HG02970 (cell line): ENCODE measurements at regions not wholly inside any gene's neighbourhood (a gene's known extent, or its start where the extent isn't known, plus 50 kb on each side); places are given as distances from the start of the nearest gene placed in this dataset.
"Not testable (repeated sequence)": the region's sequence is repeated elsewhere in the genome, so short reads cannot be mapped to it uniquely, and the experiment has no call there.

Experiments
- ATAC-seq: cut with Tn5 transposase; IDR thresholded peaks from one replicate; pipeline ENCODE4 v1.9.1; 2021; ENCODE audit warnings: mild to moderate bottlenecking, moderate library complexity, moderate number of reproducible peaks; ENCODE audit not compliant: unreplicated experiment, low FRiP score

GRCh38 chr2:190005513-190005912, 57.0 kb downstream of the MSTN start:
- no peak for ATAC-seq

DNA sequence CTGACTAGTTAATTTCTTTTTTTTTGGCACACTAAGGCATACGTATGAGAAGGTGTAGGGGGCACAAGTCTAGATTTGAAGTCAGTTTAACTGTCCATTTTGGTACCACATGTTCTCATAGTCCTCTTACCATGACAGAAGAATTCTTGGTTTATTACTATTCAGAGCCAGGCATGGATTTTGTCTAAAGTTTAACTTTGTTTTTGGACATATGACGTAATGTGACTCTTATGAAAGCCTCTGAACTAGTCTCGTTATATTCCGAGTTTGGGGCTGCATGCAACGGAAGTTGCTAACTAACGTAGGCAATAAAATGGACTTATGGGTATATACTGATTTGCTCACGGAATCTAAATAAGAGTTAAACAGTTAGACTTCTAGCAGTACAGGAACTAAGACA, 62.9 kb downstream of the MSTN start:
- ATAC-seq = no peak

- not testable (repeated sequence) for ATAC-seq
Measured at GRCh38 chr2:189998665-189999064, 63.9 kb downstream of the MSTN start.

DNA sequence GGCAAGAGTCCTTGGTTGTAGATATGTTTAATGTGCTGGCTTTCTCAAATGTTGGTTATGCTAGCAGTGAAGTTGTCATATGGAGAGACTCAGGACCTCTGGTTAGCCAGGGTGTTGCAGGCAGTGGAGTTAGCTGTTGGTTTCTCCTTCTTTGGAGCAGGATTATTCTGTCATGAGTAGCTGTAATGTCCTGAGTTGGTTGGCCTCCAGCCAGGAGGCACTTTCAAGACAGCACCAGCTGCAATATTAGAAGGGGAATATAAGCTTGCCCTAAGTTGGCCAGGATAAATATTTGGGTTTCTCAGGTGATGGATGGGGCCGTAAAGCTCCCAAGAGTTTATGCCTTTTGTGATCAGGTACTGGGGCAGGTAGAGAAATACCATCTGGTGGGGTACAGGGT, 65.5 kb downstream of the MSTN start:
- no peak for ATAC-seq

DNA sequence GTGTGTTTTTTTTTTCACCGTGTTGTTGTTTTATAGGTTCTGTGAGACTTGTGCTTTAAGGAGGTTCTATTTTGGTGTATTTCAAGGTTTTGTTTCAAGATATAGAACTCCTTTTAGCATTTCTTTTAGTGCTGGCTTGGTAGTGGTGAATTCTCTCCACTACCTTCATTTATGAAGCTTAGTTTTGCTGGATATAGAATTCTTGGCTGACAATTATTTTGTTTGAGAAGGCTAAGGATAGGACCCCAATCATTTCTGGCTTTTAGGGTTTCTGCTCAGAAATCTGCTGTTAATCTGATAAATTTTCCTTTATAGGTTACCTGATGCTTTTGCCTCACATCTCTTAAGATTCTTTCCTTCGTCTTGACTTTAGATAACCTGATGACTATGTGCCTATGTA, 66.8 kb downstream of the MSTN start:
- ATAC-seq = no peak

GRCh38 chr2:189982780-189983394, 79.6 kb downstream of the MSTN start:
- no peak for ATAC-seq

GRCh38 chr2:189982087-189982486, 80.4 kb downstream of the MSTN start:
- no peak for ATAC-seq

GRCh38 chr2:189976488-189976887, 86.0 kb downstream of the MSTN start:
- not testable (repeated sequence) for ATAC-seq

- ATAC-seq = no peak
Measured at GRCh38 chr2:189960346-189960745, 102.2 kb downstream of the MSTN start.

DNA sequence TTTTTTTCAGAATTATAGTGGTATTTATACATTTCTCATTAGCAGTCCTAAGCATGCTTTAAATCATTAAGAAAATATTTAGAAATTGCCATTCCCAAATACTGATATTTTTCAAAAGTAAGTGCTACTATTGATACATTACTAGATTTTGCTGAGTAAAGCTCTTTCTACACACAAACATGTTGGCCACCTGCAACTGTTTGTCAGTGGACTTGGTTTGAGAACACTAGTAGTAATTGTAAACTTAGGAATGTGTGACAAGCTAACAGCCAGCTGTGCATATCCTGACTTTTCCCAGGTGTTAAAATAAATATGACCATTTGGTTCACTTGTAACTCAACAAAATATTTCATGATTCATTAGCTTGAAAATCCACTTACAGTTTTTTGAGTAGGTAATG, 103.1 kb downstream of the MSTN start:
- ATAC-seq = no peak

DNA sequence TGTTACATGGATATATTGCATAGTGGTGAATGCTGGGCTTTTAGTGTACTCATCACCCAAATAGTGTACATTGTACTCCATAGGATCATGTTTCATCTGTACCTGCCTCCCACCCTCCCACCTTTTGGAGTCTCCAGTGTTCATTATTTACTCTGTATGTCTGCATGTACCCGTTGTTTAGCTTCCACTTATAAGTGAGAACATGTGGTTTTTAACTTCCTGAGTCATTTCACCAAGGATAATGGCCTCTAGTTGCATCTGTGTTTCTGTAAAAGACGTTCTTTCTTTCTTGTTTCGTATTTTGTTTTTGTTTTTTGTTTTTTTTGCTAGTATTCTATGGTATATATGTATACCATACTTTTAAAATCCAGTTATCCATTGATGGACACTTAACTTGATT, 107.5 kb downstream of the MSTN start:
- ATAC-seq = no peak

GRCh38 chr2:189952536-189953109, 109.9 kb downstream of the MSTN start:
- peak; percentile 81 for ATAC-seq

- ATAC-seq = peak; percentile 2
Measured at GRCh38 chr2:189951791-189952535, 110.6 kb downstream of the MSTN start.

DNA sequence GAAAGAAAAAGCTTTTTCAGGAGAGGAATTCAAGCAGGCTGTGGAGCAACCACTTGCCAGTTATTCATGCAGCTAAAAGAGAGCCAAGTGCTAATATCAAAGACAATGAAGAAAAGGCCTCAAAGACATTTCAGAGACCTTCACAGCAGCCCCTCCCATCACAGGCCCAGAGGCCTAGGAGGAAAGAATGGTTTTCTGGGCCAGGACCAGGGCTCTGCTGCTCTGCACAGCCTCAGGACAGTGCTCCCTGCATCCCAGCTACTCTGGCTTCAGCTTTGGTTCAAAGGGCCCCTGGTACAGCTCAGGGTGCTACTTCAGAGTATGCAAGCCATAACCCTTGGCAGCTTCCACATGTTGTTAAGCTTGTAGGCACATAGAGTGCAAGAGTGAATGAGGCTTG, 119.5 kb downstream of the MSTN start:
- ATAC-seq = no peak

DNA sequence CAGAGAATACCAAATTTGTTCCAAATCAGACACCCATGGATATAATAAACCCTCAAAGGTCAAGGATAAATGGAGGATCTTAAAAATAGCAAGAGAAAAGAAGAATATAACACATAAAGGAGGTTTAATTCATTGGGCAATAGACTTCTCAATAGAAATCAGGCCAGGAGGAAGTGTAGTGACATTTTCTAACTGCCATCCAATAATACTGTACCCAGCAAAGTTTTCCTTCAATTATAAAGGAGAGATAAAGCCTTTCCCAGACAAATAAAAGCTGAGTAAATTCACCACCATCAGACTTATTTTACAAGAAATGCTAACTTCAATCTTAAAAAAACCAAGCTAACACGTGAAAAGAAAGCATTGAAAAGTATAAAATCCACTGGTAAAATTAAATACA, 121.6 kb downstream of the MSTN start:
- no peak for ATAC-seq

DNA sequence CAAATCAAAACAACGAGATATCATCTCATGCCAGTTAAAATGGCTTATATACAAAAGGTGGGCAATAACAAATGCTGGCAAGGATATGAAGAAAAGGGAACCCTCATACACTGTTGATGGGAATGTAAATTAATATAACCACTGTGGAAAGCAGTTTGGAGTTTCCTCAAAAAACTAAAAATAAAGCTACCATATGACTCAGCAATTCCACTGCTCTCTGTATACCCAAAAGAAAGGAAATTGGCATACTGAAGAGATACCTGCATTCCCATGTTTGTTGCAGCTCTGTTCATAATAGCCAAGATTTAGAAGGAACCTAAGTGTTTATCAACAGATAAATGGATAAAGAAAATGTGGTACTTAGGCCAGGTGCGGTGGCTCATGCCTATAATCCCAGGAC, 124.8 kb downstream of the MSTN start:
- no peak for ATAC-seq

GRCh38 chr2:189933911-189934399, 128.6 kb downstream of the MSTN start:
- ATAC-seq = no peak

DNA sequence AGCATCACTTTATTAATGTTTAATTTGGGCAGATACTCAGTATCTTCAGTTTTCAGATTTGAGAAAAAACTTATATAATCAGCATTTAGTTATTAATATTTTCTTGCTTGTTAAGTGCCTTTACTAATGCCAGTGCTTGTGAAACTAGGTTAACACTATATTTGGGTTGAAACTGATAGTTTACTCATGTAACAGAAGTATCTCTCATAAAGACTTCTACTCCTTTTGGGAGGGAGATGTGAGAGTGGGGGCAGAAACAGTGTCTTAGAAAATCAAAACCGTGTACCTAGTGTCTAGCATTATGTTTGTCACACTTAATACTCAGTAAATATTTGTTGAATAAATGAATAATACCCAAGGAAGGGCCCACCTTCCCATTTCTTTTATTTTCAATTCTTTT, 129.5 kb downstream of the MSTN start:
- no peak for ATAC-seq

DNA sequence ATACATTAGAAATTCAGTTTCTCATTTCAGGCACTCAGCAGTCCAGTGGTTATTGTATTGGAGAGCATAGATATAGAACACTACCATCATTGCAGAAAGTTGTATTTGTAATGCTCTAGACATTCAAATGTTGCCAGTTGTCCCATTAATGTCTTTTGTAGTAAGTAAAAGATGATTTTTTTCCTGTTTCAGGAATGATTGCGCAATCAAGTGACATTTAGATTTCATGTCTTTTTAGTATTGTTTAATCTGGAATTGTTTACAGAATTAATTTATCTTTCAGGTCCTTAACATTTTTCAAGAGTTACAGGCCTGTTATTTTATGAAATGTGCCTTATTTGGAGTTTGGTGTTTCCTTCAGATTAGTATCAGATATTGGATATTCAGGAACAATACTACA, 134.7 kb downstream of the MSTN start:
- no peak for ATAC-seq
